ENCODE measurements at regions not wholly inside any gene's neighbourhood (a gene's known extent, or its start where the extent isn't known, plus 50 kb on each side); places are given as distances from the start of the nearest gene placed in this dataset.

GRCh38 chr15:61649046-61649445 lies 411.2 kb downstream of the VPS13C start:
- 88% methylated on average over 5 of the region's 5 CpGs for WGBS (ENCODE audit: low lambda C conversion rate, missing lambda C conversion rate)
- no peaks in the 10 kb centered on the region for H4K20me1 ChIP-seq (ENCODE audit: insufficient read depth, poor library complexity, severe bottlenecking)
- no peak overlapping the region for H3K4me3 ChIP-seq
- no peak overlapping the region for H3K27ac ChIP-seq
- H3K9me2 ChIP-seq (replicated peaks; ENCODE audit: insufficient read depth), result no peaks in the 10 kb centered on the region
- H3K36me3 ChIP-seq (replicated peaks; ENCODE audit: insufficient read depth, low read depth), result no peaks in the 10 kb centered on the region
- TF ChIP-seq EZH2phosphoT487 (IDR thresholded peaks at IDR 0.05; ENCODE audit: low read depth, severe bottlenecking, unreplicated experiment), result no peak
- TF ChIP-seq, protein P1, sequence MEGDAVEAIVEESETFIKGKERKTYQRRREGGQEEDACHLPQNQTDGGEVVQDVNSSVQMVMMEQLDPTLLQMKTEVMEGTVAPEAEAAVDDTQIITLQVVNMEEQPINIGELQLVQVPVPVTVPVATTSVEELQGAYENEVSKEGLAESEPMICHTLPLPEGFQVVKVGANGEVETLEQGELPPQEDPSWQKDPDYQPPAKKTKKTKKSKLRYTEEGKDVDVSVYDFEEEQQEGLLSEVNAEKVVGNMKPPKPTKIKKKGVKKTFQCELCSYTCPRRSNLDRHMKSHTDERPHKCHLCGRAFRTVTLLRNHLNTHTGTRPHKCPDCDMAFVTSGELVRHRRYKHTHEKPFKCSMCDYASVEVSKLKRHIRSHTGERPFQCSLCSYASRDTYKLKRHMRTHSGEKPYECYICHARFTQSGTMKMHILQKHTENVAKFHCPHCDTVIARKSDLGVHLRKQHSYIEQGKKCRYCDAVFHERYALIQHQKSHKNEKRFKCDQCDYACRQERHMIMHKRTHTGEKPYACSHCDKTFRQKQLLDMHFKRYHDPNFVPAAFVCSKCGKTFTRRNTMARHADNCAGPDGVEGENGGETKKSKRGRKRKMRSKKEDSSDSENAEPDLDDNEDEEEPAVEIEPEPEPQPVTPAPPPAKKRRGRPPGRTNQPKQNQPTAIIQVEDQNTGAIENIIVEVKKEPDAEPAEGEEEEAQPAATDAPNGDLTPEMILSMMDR (IDR thresholded peaks at IDR 0.05; ENCODE audit: poor library complexity), result no peak
- no peak overlapping the region for H3K4me2 ChIP-seq
- H3K9me3 ChIP-seq (ENCODE audit: low read depth), result no peaks in the 10 kb centered on the region
- peaks cover 7% of the 10 kb centered on the region for H3K4me1 ChIP-seq (ENCODE audit: insufficient read depth)
- no peak overlapping the region for H2AFZ ChIP-seq
- DNase-seq (ENCODE audit: low spot score), result no peak
- H3K27me3 ChIP-seq, result no peaks in the 10 kb centered on the region
- H3K79me2 ChIP-seq, result no peaks in the 10 kb centered on the region

- H3K27ac ChIP-seq, result no peak overlapping the region
- H3K36me3 ChIP-seq (replicated peaks; ENCODE audit: insufficient read depth, low read depth), result no peaks in the 10 kb centered on the region
- no peak overlapping the region for H3K4me2 ChIP-seq
- H3K27me3 ChIP-seq, result no peaks in the 10 kb centered on the region
- H3K9me2 ChIP-seq (replicated peaks; ENCODE audit: insufficient read depth), result no peaks in the 10 kb centered on the region
- H3K4me3 ChIP-seq, result no peak overlapping the region
- H3K4me1 ChIP-seq (ENCODE audit: insufficient read depth), result no peaks in the 10 kb centered on the region
- DNase-seq (ENCODE audit: low spot score), result no peak
- WGBS (ENCODE audit: low lambda C conversion rate, missing lambda C conversion rate), result 76% methylated on average over 4 of the region's 4 CpGs
- H4K20me1 ChIP-seq (ENCODE audit: insufficient read depth, poor library complexity, severe bottlenecking), result no peaks in the 10 kb centered on the region
- H2AFZ ChIP-seq, result no peak overlapping the region
- H3K9me3 ChIP-seq (ENCODE audit: low read depth), result no peaks in the 10 kb centered on the region
- TF ChIP-seq, protein P1 (IDR thresholded peaks at IDR 0.05; ENCODE audit: poor library complexity), result no peak
- TF ChIP-seq EZH2 (IDR thresholded peaks at IDR 0.05; ENCODE audit: borderline replicate concordance) (no peak), EZH2phosphoT487 (IDR thresholded peaks at IDR 0.05; ENCODE audit: low read depth, severe bottlenecking, unreplicated experiment) (no peak)
- no peaks in the 10 kb centered on the region for H3K79me2 ChIP-seq
Measured at GRCh38 chr15:61644550-61644949, 415.4 kb upstream of the RORA start.

DNA sequence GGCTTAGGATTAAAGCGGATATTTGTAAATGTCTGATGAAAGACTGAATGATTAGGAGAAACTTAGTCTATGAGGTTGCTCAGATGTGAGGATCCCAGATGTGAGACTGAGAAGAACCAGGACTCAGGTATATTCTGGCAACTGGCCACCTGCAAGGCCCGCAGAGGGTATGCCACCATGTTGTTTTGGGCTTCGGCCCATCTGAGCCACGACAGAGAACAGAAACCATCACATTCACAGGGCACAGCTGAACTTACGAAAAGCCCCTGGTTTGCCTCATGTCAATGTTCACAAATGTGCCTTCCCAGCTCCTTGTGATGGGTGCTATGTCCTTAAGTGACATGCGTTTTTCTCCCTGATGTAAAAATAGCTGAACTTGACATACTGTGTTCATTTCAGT lies 412.5 kb upstream of the RORA start:
- no peaks in the 10 kb centered on the region for H4K20me1 ChIP-seq (ENCODE audit: insufficient read depth, poor library complexity, severe bottlenecking)
- no peak for DNase-seq (ENCODE audit: low spot score)
- TF ChIP-seq EZH2phosphoT487 (IDR thresholded peaks at IDR 0.05; ENCODE audit: low read depth, severe bottlenecking, unreplicated experiment) (no peak), EZH2 (IDR thresholded peaks at IDR 0.05; ENCODE audit: borderline replicate concordance) (no peak)
- TF ChIP-seq, protein P1 (IDR thresholded peaks at IDR 0.05; ENCODE audit: poor library complexity), result no peak
- H3K27me3 ChIP-seq, result no peaks in the 10 kb centered on the region
- no peak overlapping the region for H3K4me2 ChIP-seq
- H3K9me2 ChIP-seq (replicated peaks; ENCODE audit: insufficient read depth), result no peaks in the 10 kb centered on the region
- H3K9me3 ChIP-seq (ENCODE audit: low read depth), result no peaks in the 10 kb centered on the region
- H3K36me3 ChIP-seq (replicated peaks; ENCODE audit: insufficient read depth, low read depth), result no peaks in the 10 kb centered on the region
- H2AFZ ChIP-seq, result no peak overlapping the region
- no peak overlapping the region for H3K27ac ChIP-seq
- H3K4me3 ChIP-seq, result no peak overlapping the region
- no peaks in the 10 kb centered on the region for H3K4me1 ChIP-seq (ENCODE audit: insufficient read depth)
- 93% methylated on average over 6 of the region's 6 CpGs for WGBS (ENCODE audit: low lambda C conversion rate, missing lambda C conversion rate)
- H3K79me2 ChIP-seq, result no peaks in the 10 kb centered on the region

DNA sequence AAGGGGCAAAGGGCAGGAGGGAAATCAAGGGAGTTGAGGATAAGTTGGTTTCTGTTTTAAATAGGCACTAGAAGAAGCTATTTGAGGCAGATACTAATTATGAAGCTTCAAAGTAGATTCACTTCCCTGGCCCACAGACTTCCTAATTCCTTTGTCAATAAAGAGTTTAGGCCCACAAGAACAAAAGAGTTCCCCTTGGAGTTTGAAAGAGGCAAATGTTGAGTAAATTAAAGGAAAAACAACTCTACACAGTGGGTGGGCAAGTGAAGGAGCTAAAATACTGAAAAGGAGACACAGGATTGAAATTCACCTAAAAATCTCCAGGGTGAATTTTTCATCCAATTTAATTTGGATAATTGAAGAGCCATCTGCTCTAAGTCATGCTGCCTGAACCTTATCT lies 411.7 kb upstream of the RORA start:
- H3K9me3 ChIP-seq (ENCODE audit: low read depth), result no peaks in the 10 kb centered on the region
- no peaks in the 10 kb centered on the region for H3K9me2 ChIP-seq (replicated peaks; ENCODE audit: insufficient read depth)
- no peak overlapping the region for H3K27ac ChIP-seq
- H2AFZ ChIP-seq, result no peak overlapping the region
- no peaks in the 10 kb centered on the region for H3K4me1 ChIP-seq (ENCODE audit: insufficient read depth)
- DNase-seq (ENCODE audit: low spot score), result no peak
- H3K27me3 ChIP-seq, result no peaks in the 10 kb centered on the region
- H4K20me1 ChIP-seq (ENCODE audit: insufficient read depth, poor library complexity, severe bottlenecking), result no peaks in the 10 kb centered on the region
- no peaks in the 10 kb centered on the region for H3K79me2 ChIP-seq
- TF ChIP-seq, protein P1 (IDR thresholded peaks at IDR 0.05; ENCODE audit: poor library complexity), result no peak
- TF ChIP-seq EZH2 (IDR thresholded peaks at IDR 0.05; ENCODE audit: borderline replicate concordance), result no peak
- no peak for TF ChIP-seq EZH2phosphoT487 (IDR thresholded peaks at IDR 0.05; ENCODE audit: low read depth, severe bottlenecking, unreplicated experiment)
- H3K4me2 ChIP-seq, result no peak overlapping the region
- no peaks in the 10 kb centered on the region for H3K36me3 ChIP-seq (replicated peaks; ENCODE audit: insufficient read depth, low read depth)
- no peak overlapping the region for H3K4me3 ChIP-seq
